Hepatocyte (in vitro differentiated cells): ENCODE measurements at regions not wholly inside any gene's neighbourhood (a gene's known extent, or its start where the extent isn't known, plus 50 kb on each side); places are given as distances from the start of the nearest gene placed in this dataset.

Experiments used
- EZH2 ChIP-seq: fragments of 200-600 bp; sonication (generic); IDR thresholded peaks from 2 replicates; pipeline ENCODE4 v1.6.1; 2016; ENCODE audit warnings: antibody characterized with exemption, mild to moderate bottlenecking, borderline replicate concordance
- EZH2phosphoT487 ChIP-seq: fragments of 200-600 bp; sonication (generic); IDR thresholded peaks from one replicate; pipeline ENCODE4 v1.6.1; 2018; ENCODE audit warnings: antibody characterized with exemption, mild to moderate bottlenecking, low read depth, moderate library complexity; ENCODE audit not compliant: unreplicated experiment, severe bottlenecking
- TF ChIP-seq, protein P1 (sequence below): fragments of 200-600 bp; sonication (generic); IDR thresholded peaks from 2 replicates; pipeline ENCODE4 v1.5.1; 2016; ENCODE audit warnings: antibody characterized with exemption, mild to moderate bottlenecking; ENCODE audit not compliant: poor library complexity

DNA sequence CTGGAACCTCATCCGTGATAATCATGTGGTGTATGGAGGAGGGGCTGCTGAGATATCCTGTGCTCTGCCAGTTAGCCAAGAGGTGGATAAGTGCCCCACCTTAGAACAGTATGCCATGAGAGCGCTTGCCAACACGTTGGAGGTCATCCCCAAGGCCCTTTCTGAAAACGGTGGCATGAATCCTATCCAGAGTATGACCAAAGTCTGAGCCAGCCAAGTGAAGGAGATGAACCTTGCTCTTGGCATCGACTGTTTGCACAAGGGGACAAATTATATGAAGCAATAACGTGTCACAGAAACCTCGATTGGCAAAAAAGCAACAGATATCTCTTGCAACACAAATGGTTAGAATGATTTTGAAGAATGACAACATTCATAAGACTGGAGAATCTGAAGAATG is 251.2 kb upstream of the OBI1 start:
- TF ChIP-seq, protein P1, sequence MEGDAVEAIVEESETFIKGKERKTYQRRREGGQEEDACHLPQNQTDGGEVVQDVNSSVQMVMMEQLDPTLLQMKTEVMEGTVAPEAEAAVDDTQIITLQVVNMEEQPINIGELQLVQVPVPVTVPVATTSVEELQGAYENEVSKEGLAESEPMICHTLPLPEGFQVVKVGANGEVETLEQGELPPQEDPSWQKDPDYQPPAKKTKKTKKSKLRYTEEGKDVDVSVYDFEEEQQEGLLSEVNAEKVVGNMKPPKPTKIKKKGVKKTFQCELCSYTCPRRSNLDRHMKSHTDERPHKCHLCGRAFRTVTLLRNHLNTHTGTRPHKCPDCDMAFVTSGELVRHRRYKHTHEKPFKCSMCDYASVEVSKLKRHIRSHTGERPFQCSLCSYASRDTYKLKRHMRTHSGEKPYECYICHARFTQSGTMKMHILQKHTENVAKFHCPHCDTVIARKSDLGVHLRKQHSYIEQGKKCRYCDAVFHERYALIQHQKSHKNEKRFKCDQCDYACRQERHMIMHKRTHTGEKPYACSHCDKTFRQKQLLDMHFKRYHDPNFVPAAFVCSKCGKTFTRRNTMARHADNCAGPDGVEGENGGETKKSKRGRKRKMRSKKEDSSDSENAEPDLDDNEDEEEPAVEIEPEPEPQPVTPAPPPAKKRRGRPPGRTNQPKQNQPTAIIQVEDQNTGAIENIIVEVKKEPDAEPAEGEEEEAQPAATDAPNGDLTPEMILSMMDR = no peak
- no peak for TF ChIP-seq EZH2phosphoT487
- TF ChIP-seq EZH2 = no peak
